Spleen (tissue), 7 donors: ENCODE measurements at regions not wholly inside any gene's neighbourhood (a gene's known extent, or its start where the extent isn't known, plus 50 kb on each side); places are given as distances from the start of the nearest gene placed in this dataset.

ENCODE experiments used
- CTCF ChIP-seq, 11 experiments: fragments of 200-600 bp in 7 of 11; fragments of 450-650 bp in 4 of 11; sonication (generic) in 4 of 11; IDR thresholded peaks in 8 of 11; conservative IDR thresholded peaks in 3 of 11; 1 replicate in 7 of 11; 2 replicates in 4 of 11; pipeline versions ENCODE4 v1.4.0 to v1.8.0; 2016 to 2021; ENCODE audit warnings: antibody characterized with exemption in 11 of 11, inconsistent platforms in 4 of 11, mild to moderate bottlenecking in 1 of 11
- POLR2AphosphoS5 ChIP-seq, 3 donors: sonication (generic); formaldehyde crosslinking; IDR thresholded peaks; one replicate each; pipeline ENCODE4 v1.5.1; 2017; ENCODE audit warnings: antibody characterized with exemption in 3 of 3
- donor health status: DM: no; HTN: no; CAD: no; lungs with moderate emphysema.
- donor health status: DM: no; HTN: no; CAD: no.
- donor health status: DM: no; HTN: no; CAD: no.

- TF ChIP-seq CTCF (IDR thresholded peaks at IDR 0.05 in 8 of 11, conservative IDR thresholded peaks at IDR 0.05 in 3 of 11) (no peak), POLR2AphosphoS5 (IDR thresholded peaks at IDR 0.05) (no peak)
Measured at GRCh38 chr4:101708293-101709039, 82.1 kb upstream of the BANK1 start.
